K562 (cell line): ENCODE measurements at regions not wholly inside any gene's neighbourhood (a gene's known extent, or its start where the extent isn't known, plus 50 kb on each side); places are given as distances from the start of the nearest gene placed in this dataset.
"Not testable (repeated sequence)": the region's sequence is repeated elsewhere in the genome, so short reads cannot be mapped to it uniquely, and the experiment has no call there.

Experiments
- NCOR1 ChIP-seq: fragments of 450-650 bp; IDR thresholded peaks from 2 replicates; pipeline ENCODE4 v1.6.1; 2016; ENCODE audit warnings: mild to moderate bottlenecking, moderate library complexity
- SMAD4 ChIP-seq: fragments of 250-450 bp; sonication (Bioruptor Pico); conservative IDR thresholded peaks from 2 replicates; pipeline ENCODE4 v1.8.0; 2021; ENCODE audit warnings: inconsistent platforms, mild to moderate bottlenecking, moderate library complexity
- SREBF1 ChIP-seq: fragments of 150-350 bp; IDR thresholded peaks from 2 replicates; pipeline ENCODE4 v1.6.1; 2014; ENCODE audit warnings: antibody characterized with exemption, low read depth, low read length, borderline replicate concordance
- YBX1 ChIP-seq: fragments of 450-650 bp; IDR thresholded peaks from 2 replicates; pipeline ENCODE4 v1.7.1; 2016; ENCODE audit warnings: mild to moderate bottlenecking
- ZBTB26 ChIP-seq: fragments of 450-650 bp; formaldehyde crosslinking; IDR thresholded peaks from 2 replicates; pipeline ENCODE4 v1.4.0; 2022; ENCODE audit warnings: missing genetic modification characterization
- ZNF121 ChIP-seq: sonication (generic); formaldehyde crosslinking; conservative IDR thresholded peaks from 2 replicates; pipeline ENCODE4 v1.8.0; 2022; ENCODE audit warnings: missing genetic modification reagents

GRCh38 chr2:34795586-34795985, 1196.5 kb upstream of the FAM98A start:
- not testable (repeated sequence) for TF ChIP-seq SREBF1; SMAD4 (CRISPR knock-in tag); NCOR1; ZBTB26 (CRISPR knock-in tag); YBX1; ZNF121
